GM12875 (cell line): ENCODE measurements at regions not wholly inside any gene's neighbourhood (a gene's known extent, or its start where the extent isn't known, plus 50 kb on each side); places are given as distances from the start of the nearest gene placed in this dataset.

ENCODE experiments used
- H3K4me3 ChIP-seq: one replicate; pipeline ENCODE4 v1.5.1; 2011; ENCODE audit warnings: low read depth, low read length, control low read depth
- CTCF ChIP-seq: IDR thresholded peaks from 2 replicates; pipeline ENCODE4 v1.5.1; 2011; ENCODE audit warnings: low read depth, mild to moderate bottlenecking, control low read depth, inconsistent platforms, low read length, moderate library complexity, borderline replicate concordance; ENCODE audit not compliant: insufficient read depth

- no peak for TF ChIP-seq CTCF
- H3K4me3 ChIP-seq = no peak overlapping the region
Measured at GRCh38 chr18:60676815-60677214, 304.2 kb upstream of the MC4R start.

GRCh38 chr18:60684843-60685513 lies 312.4 kb upstream of the MC4R start:
- H3K4me3 ChIP-seq = no peak overlapping the region
- TF ChIP-seq CTCF = no peak

GRCh38 chr18:60686142-60686541 lies 313.6 kb upstream of the MC4R start:
- no peak overlapping the region for H3K4me3 ChIP-seq
- TF ChIP-seq CTCF = no peak

- H3K4me3 ChIP-seq = no peak overlapping the region
Measured at GRCh38 chr18:60691061-60691460, 318.5 kb upstream of the MC4R start.

GRCh38 chr18:60693426-60693825 lies 320.9 kb upstream of the MC4R start:
- no peak overlapping the region for H3K4me3 ChIP-seq
- no peak for TF ChIP-seq CTCF

More at GRCh38 chr18:60691061-60691460, 318.5 kb upstream of the MC4R start:
- TF ChIP-seq CTCF = no peak

GRCh38 chr18:60698901-60699300 lies 326.3 kb upstream of the MC4R start:
- no peak for TF ChIP-seq CTCF
- no peak overlapping the region for H3K4me3 ChIP-seq

- no peak overlapping the region for H3K4me3 ChIP-seq
- no peak for TF ChIP-seq CTCF
Measured at GRCh38 chr18:60722742-60723141, 350.2 kb upstream of the MC4R start.
